H1 (cell line): ENCODE measurements at regions not wholly inside any gene's neighbourhood (a gene's known extent, or its start where the extent isn't known, plus 50 kb on each side); places are given as distances from the start of the nearest gene placed in this dataset.
"Not testable (repeated sequence)": the region's sequence is repeated elsewhere in the genome, so short reads cannot be mapped to it uniquely, and the experiment has no call there.

Source experiments
- ASH2L ChIP-seq: fragments of 200-600, 300-600 bp; sonication (generic); IDR thresholded peaks from one replicate; pipeline ENCODE4 v1.7.1; 2017; ENCODE audit warnings: low read length
- ATF2 ChIP-seq: IDR thresholded peaks from 2 replicates; pipeline ENCODE4 v1.6.1; 2012; ENCODE audit warnings: low read length, inconsistent platforms
- CTCF ChIP-seq, 3 experiments: IDR thresholded peaks; 1 replicate in 2 of 3; 2 replicates in 1 of 3; pipeline versions ENCODE4 v1.5.1 to v1.6.1; 2011; ENCODE audit warnings: low read length in 3 of 3, mild to moderate bottlenecking in 3 of 3, inconsistent platforms in 2 of 3, low read depth in 1 of 3, moderate library complexity in 1 of 3; ENCODE audit not compliant: insufficient read depth in 1 of 3; ENCODE audit errors: control extremely low read depth in 1 of 3
- SIN3A ChIP-seq, 2 experiments: IDR thresholded peaks in 1 of 2; conservative IDR thresholded peaks in 1 of 2; 2 replicates each; pipeline ENCODE4 v1.6.1; 2011 to 2012; ENCODE audit warnings: low read length in 2 of 2, improper control_type of control experiment in 1 of 2, low read depth in 1 of 2, mild to moderate bottlenecking in 1 of 2

- not testable (repeated sequence) for TF ChIP-seq CTCF (IDR thresholded peaks at IDR 0.05; ENCODE audit: control extremely low read depth in 1 of 3, insufficient read depth in 1 of 3, low read depth in 1 of 3, low read length in 3 of 3); SIN3A (conservative IDR thresholded peaks at IDR 0.05 in 1 of 2, IDR thresholded peaks at IDR 0.05 in 1 of 2; ENCODE audit: low read depth in 1 of 2, low read length in 2 of 2); ATF2; ASH2L
Measured at GRCh38 chr16:21505751-21506520, 93.4 kb upstream of the METTL9 start.
